Neural progenitor cell (in vitro differentiated cells): ENCODE measurements at regions not wholly inside any gene's neighbourhood (a gene's known extent, or its start where the extent isn't known, plus 50 kb on each side); places are given as distances from the start of the nearest gene placed in this dataset.

Experiments used
- DNase-seq: peaks from one replicate; pipeline ENCODE4 v3.0.0-alpha.2; 2016; ENCODE audit warnings: low spot score
- H2AFZ ChIP-seq: fragments of 200-600 bp; sonication (generic); replicated peaks from 2 replicates; pipeline ENCODE4 v1.6.1; 2016; ENCODE audit warnings: antibody characterized with exemption
- H3F3A ChIP-seq: fragments of 200-600 bp; sonication (generic); 2 replicates; pipeline ENCODE4 v1.6.1; 2016; ENCODE audit warnings: antibody characterized with exemption, low read depth
- H3K27ac ChIP-seq: fragments of 200-600 bp; sonication (generic); 2 replicates; pipeline ENCODE4 v1.5.1; 2016; ENCODE audit warnings: mild to moderate bottlenecking
- H3K27me3 ChIP-seq: fragments of 200-600 bp; sonication (generic); 2 replicates; pipeline ENCODE4 v1.6.1; 2016; ENCODE audit warnings: mild to moderate bottlenecking, moderate library complexity
- H3K36me3 ChIP-seq: fragments of 200-600 bp; sonication (generic); 2 replicates; pipeline ENCODE4 v1.5.1; 2016
- H3K4me1 ChIP-seq: fragments of 200-600 bp; sonication (generic); 2 replicates; pipeline ENCODE4 v1.6.1; 2016; ENCODE audit warnings: mixed run types
- H3K4me2 ChIP-seq: fragments of 200-600 bp; sonication (generic); 2 replicates; pipeline ENCODE4 v1.6.1; 2016
- H3K4me3 ChIP-seq: fragments of 200-600 bp; sonication (generic); 2 replicates; pipeline ENCODE4 v1.5.1; 2016
- H3K79me2 ChIP-seq: fragments of 200-600 bp; sonication (generic); 2 replicates; pipeline ENCODE4 v1.6.1; 2016; ENCODE audit warnings: low read depth
- H3K9ac ChIP-seq: fragments of 200-600 bp; sonication (generic); 2 replicates; pipeline ENCODE4 v1.6.1; 2016
- H3K9me3 ChIP-seq: fragments of 200-600 bp; sonication (generic); 2 replicates; pipeline ENCODE4 v1.5.1; 2016; ENCODE audit warnings: low read depth
- H4K20me1 ChIP-seq: fragments of 200-600 bp; sonication (generic); 2 replicates; pipeline ENCODE4 v1.6.1; 2016; ENCODE audit warnings: low read depth
- H3K27ac Mint-ChIP-seq: 3 replicates; pipeline ENCODE4 v1.8.0; 2021; ENCODE audit warnings: mixed read lengths
- H3K27me3 Mint-ChIP-seq: 2 replicates; pipeline ENCODE4 v1.8.0; 2022; ENCODE audit warnings: low read depth, mild to moderate bottlenecking, inconsistent platforms, moderate library complexity, mixed read lengths; ENCODE audit not compliant: insufficient read depth
- H3K36me3 Mint-ChIP-seq: 3 replicates; pipeline ENCODE4 v1.8.0; 2021; ENCODE audit warnings: mixed read lengths
- H3K4me1 Mint-ChIP-seq: 3 replicates; pipeline ENCODE4 v1.8.0; 2021; ENCODE audit warnings: mixed read lengths
- H3K4me3 Mint-ChIP-seq: 3 replicates; pipeline ENCODE4 v1.8.0; 2021; ENCODE audit warnings: mild to moderate bottlenecking, moderate library complexity, mixed read lengths
- H3K9me3 Mint-ChIP-seq: 3 replicates; pipeline ENCODE4 v1.8.0; 2020; ENCODE audit warnings: mixed read lengths
- EZH2 ChIP-seq: fragments of 200-600 bp; sonication (generic); IDR thresholded peaks from 2 replicates; pipeline ENCODE4 v1.6.1; 2017; ENCODE audit warnings: antibody characterized with exemption, mild to moderate bottlenecking, moderate library complexity
- EZH2phosphoT487 ChIP-seq: fragments of 200-600 bp; sonication (generic); IDR thresholded peaks from 2 replicates; pipeline ENCODE4 v1.6.1; 2017; ENCODE audit warnings: antibody characterized with exemption
- TF ChIP-seq, protein P1 (sequence below): fragments of 200-600 bp; sonication (generic); IDR thresholded peaks from 2 replicates; pipeline ENCODE4 v1.5.1; 2017; ENCODE audit warnings: antibody characterized with exemption, mild to moderate bottlenecking

DNA sequence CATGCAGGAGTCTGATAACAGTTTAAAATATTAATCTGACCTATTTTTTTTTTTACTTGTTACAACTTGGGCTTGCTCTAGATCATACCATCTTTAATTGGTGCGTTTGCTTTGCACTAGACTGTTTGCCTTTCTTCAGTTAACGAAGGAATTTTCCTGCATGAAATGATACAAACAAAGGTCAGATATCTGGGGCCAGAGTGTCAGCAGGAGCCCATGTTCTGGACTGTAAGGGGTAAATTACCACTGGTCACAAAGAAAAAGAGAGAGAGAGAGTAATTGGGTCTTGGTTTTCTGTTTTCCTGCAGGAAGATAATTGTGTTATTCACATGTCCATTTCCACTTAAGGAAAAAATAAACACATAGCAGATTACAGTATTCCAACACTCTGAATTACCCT lies 399.4 kb upstream of the MARCKS start:
- Mint-ChIP-seq H3K36me3 (no peaks in the 10 kb centered on the region), H3K27ac (no peak overlapping the region), H3K4me3 (no peak overlapping the region), H3K9me3 (no peaks in the 10 kb centered on the region), H3K4me1 (peaks cover 12% of the 10 kb centered on the region), H3K27me3 (no peaks in the 10 kb centered on the region)
- Histone ChIP-seq H3K36me3 (no peaks in the 10 kb centered on the region), H3K4me1 (peaks cover 16% of the 10 kb centered on the region), H2AFZ (no peak overlapping the region), H3F3A (no peaks in the 10 kb centered on the region), H3K27me3 (no peaks in the 10 kb centered on the region), H3K79me2 (no peaks in the 10 kb centered on the region), H4K20me1 (no peaks in the 10 kb centered on the region), H3K27ac (no peak overlapping the region), H3K9ac (no peak overlapping the region), H3K4me3 (no peak overlapping the region), H3K4me2 (peak overlapping the region; percentile 2), H3K9me3 (no peaks in the 10 kb centered on the region)
- no peak for TF ChIP-seq EZH2
- TF ChIP-seq, protein P1, sequence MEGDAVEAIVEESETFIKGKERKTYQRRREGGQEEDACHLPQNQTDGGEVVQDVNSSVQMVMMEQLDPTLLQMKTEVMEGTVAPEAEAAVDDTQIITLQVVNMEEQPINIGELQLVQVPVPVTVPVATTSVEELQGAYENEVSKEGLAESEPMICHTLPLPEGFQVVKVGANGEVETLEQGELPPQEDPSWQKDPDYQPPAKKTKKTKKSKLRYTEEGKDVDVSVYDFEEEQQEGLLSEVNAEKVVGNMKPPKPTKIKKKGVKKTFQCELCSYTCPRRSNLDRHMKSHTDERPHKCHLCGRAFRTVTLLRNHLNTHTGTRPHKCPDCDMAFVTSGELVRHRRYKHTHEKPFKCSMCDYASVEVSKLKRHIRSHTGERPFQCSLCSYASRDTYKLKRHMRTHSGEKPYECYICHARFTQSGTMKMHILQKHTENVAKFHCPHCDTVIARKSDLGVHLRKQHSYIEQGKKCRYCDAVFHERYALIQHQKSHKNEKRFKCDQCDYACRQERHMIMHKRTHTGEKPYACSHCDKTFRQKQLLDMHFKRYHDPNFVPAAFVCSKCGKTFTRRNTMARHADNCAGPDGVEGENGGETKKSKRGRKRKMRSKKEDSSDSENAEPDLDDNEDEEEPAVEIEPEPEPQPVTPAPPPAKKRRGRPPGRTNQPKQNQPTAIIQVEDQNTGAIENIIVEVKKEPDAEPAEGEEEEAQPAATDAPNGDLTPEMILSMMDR = no peak
- TF ChIP-seq EZH2phosphoT487 = no peak
- DNase-seq = peak; percentile 50

DNA sequence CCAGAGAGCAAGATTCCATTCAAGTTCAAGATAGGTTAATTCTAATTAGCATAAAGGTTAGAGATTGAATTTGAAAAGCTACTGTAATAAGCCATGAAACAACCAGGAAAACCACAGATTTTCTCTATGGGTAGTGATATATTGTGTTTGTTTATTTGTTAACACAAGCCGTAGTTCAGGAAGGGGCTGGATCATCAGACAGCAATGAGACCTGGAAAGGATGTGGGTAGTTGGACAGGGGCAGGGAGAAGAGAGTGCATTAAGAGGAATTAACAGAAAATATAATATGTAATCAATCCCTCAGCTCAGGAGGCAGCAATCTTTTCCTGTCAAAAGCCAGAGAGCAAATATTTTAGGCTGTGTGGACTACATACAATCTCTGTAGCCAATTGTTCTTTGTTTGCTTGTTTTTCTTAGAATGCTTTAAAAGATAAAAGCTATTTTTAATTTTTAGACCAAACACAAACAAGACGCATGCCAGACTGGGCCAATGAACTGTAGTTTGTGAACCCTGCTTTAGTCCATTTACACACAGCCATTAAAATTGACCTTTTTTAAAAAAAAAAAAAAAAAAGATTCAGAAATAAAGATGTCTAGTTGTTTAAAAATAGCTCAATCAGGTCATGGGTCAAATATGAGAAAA lies 398.7 kb upstream of the MARCKS start:
- H2AFZ ChIP-seq = no peak overlapping the region
- H3K27ac ChIP-seq = no peak overlapping the region
- no peaks in the 10 kb centered on the region for H3K9me3 ChIP-seq
- DNase-seq = no peak
- H3K36me3 Mint-ChIP-seq = no peaks in the 10 kb centered on the region
- no peak overlapping the region for H3K9ac ChIP-seq
- H3K27ac Mint-ChIP-seq = no peak overlapping the region
- H3K36me3 ChIP-seq = no peaks in the 10 kb centered on the region
- H3K4me1 Mint-ChIP-seq = peaks cover 12% of the 10 kb centered on the region
- H3K9me3 Mint-ChIP-seq = no peaks in the 10 kb centered on the region
- no peaks in the 10 kb centered on the region for H3K79me2 ChIP-seq
- no peak overlapping the region for H3K4me3 Mint-ChIP-seq
- no peaks in the 10 kb centered on the region for H3F3A ChIP-seq
- no peaks in the 10 kb centered on the region for H4K20me1 ChIP-seq
- H3K27me3 Mint-ChIP-seq = no peaks in the 10 kb centered on the region
- TF ChIP-seq, protein P1 = no peak
- TF ChIP-seq EZH2phosphoT487 (no peak), EZH2 (no peak)
- H3K4me2 ChIP-seq = peak overlapping the region; percentile 2
- H3K4me3 ChIP-seq = no peak overlapping the region
- no peaks in the 10 kb centered on the region for H3K27me3 ChIP-seq
- peaks cover 16% of the 10 kb centered on the region for H3K4me1 ChIP-seq

DNA sequence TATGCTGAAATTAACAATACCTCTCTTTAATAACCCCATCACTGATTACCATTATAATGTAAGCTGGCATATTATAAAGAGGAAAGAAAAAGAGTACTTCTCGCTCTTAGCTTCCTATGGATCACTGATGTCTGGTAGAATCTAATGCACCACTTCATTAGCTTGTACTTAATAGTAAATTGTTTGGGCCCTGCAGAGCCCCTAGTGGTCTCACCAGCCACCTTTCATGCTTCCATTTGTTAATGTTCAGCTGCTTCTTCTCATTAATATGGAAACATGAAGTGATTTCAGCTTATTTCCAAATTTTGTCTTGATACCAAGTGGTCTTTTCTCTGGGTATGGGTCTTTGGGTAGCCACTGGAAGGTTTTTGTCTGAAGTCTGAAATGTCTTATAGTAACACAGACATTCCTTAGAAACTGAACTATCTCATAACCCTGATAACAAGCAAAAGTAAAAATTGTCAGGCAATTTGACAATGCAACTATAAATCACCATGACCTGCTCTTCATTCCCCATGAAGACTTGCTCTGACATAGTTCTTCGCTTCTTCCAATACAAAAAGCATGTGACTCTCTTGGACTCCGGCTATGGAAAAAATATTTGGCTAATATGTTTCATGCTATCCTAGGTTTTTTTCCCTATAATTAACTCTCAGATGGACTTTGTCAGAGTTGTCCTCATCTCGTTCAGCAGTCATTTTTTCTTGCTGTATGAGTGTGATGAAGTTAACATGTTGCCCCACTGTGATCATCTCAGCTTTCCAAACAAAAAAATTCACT lies 395.8 kb upstream of the MARCKS start:
- no peak overlapping the region for H3K9ac ChIP-seq
- peak; percentile 13 for DNase-seq
- Mint-ChIP-seq H3K27ac (no peak overlapping the region), H3K4me3 (no peak overlapping the region), H3K27me3 (peaks cover 2% of the 10 kb centered on the region), H3K9me3 (no peaks in the 10 kb centered on the region), H3K4me1 (peaks cover 12% of the 10 kb centered on the region), H3K36me3 (no peaks in the 10 kb centered on the region)
- H2AFZ ChIP-seq = no peak overlapping the region
- H3K27me3 ChIP-seq = no peaks in the 10 kb centered on the region
- H3K4me2 ChIP-seq = no peak overlapping the region
- no peak overlapping the region for H3K4me3 ChIP-seq
- H4K20me1 ChIP-seq = no peaks in the 10 kb centered on the region
- no peak for TF ChIP-seq EZH2
- TF ChIP-seq, protein P1 = peak; percentile 51
- TF ChIP-seq EZH2phosphoT487 = no peak
- H3K36me3 ChIP-seq = no peaks in the 10 kb centered on the region
- peaks cover 16% of the 10 kb centered on the region for H3K4me1 ChIP-seq
- no peaks in the 10 kb centered on the region for H3F3A ChIP-seq
- no peaks in the 10 kb centered on the region for H3K79me2 ChIP-seq
- no peaks in the 10 kb centered on the region for H3K9me3 ChIP-seq
- no peak overlapping the region for H3K27ac ChIP-seq
